ENCODE measurements at regions not wholly inside any gene's neighbourhood (a gene's known extent, or its start where the extent isn't known, plus 50 kb on each side); places are given as distances from the start of the nearest gene placed in this dataset.

GRCh38 chr2:6358546-6358945, 507.2 kb downstream of the CMPK2 start:
- ChIA-PET CTCF (no interaction called here), RAD21 (ENCODE audit: low non-redundant PET in 1 of 2, low total read pairs in 2 of 2, uncharacterized antibody in 2 of 2, unreplicated experiment in 2 of 2) (no interaction called here), POLR2A (no interaction called here)
- Histone ChIP-seq H4K20me1 (ENCODE audit: insufficient read depth) (no peaks in the 10 kb centered on the region), H3K9ac (ENCODE audit: low read length) (no peak overlapping the region), H3K9me3 (ENCODE audit: control insufficient read depth in 1 of 2, insufficient read depth in 1 of 2, low read depth in 1 of 2, low read length in 2 of 2) (no peaks in the 10 kb centered on the region; a peak in 1 of 4 replicates), H2AFZ (ENCODE audit: low read depth, low read length, poor library complexity, severe bottlenecking) (no peak overlapping the region), H3K9me2 (ENCODE audit: insufficient read depth) (no peaks in the 10 kb centered on the region), H3K36me3 (ENCODE audit: control insufficient read depth in 1 of 2, insufficient read depth in 2 of 2, low read length in 2 of 2) (no peaks in the 10 kb centered on the region), H3K27ac (ENCODE audit: low read depth, low read length) (no peak overlapping the region), H3K79me2 (ENCODE audit: insufficient read depth, low read length) (no peaks in the 10 kb centered on the region), H3K4me3 (replicated peaks in 1 of 2; ENCODE audit: low read depth in 1 of 2, low read length in 2 of 2) (no peak overlapping the region), H3K4me2 (ENCODE audit: low read length) (no peak overlapping the region), H3K4me1 (ENCODE audit: control insufficient read depth in 1 of 2, insufficient read depth in 2 of 2, low read length in 2 of 2) (no peaks in the 10 kb centered on the region), H3K27me3 (ENCODE audit: insufficient read depth, low read length) (no peaks in the 10 kb centered on the region)
- no peak for DNase-seq (ENCODE audit: low read depth, low spot score)
- intact Hi-C loops (cut with micrococcal nuclease) = no loop called here
- TF ChIP-seq ZFX (IDR thresholded peaks at IDR 0.05) (no peak), ZNF274 (IDR thresholded peaks at IDR 0.05; ENCODE audit: low read depth, low read length) (no peak), FOSL1 (IDR thresholded peaks at IDR 0.05; ENCODE audit: low read depth) (no peak), TCF7L2 (IDR thresholded peaks at IDR 0.05; ENCODE audit: borderline replicate concordance, extremely low read depth, insufficient read depth, insufficient read length) (no peak), SP1 (IDR thresholded peaks at IDR 0.05; ENCODE audit: low read depth) (no peak), POLR2AphosphoS5 (IDR thresholded peaks at IDR 0.05; ENCODE audit: low read depth, low read length) (no peak), RAD21 (IDR thresholded peaks at IDR 0.05; ENCODE audit: low read depth) (no peak), JUND (IDR thresholded peaks at IDR 0.05) (no peak), CBX3 (IDR thresholded peaks at IDR 0.05; ENCODE audit: low read depth) (no peak), EZH2phosphoT487 (IDR thresholded peaks at IDR 0.05; ENCODE audit: borderline replicate concordance) (no peak), ELF1 (IDR thresholded peaks at IDR 0.05; ENCODE audit: borderline replicate concordance, low read depth) (no peak), CEBPB (IDR thresholded peaks at IDR 0.05; ENCODE audit: low read depth) (no peak), YY1 (IDR thresholded peaks at IDR 0.05; ENCODE audit: extremely low read depth, insufficient replicate concordance, low read depth, low read length) (no peak), REST (IDR thresholded peaks at IDR 0.05; ENCODE audit: low read depth) (no peak)
- TF ChIP-seq, protein P1, sequence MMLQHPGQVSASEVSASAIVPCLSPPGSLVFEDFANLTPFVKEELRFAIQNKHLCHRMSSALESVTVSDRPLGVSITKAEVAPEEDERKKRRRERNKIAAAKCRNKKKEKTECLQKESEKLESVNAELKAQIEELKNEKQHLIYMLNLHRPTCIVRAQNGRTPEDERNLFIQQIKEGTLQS (IDR thresholded peaks at IDR 0.05) = no peak
- TF ChIP-seq, protein P2, sequence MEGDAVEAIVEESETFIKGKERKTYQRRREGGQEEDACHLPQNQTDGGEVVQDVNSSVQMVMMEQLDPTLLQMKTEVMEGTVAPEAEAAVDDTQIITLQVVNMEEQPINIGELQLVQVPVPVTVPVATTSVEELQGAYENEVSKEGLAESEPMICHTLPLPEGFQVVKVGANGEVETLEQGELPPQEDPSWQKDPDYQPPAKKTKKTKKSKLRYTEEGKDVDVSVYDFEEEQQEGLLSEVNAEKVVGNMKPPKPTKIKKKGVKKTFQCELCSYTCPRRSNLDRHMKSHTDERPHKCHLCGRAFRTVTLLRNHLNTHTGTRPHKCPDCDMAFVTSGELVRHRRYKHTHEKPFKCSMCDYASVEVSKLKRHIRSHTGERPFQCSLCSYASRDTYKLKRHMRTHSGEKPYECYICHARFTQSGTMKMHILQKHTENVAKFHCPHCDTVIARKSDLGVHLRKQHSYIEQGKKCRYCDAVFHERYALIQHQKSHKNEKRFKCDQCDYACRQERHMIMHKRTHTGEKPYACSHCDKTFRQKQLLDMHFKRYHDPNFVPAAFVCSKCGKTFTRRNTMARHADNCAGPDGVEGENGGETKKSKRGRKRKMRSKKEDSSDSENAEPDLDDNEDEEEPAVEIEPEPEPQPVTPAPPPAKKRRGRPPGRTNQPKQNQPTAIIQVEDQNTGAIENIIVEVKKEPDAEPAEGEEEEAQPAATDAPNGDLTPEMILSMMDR (IDR thresholded peaks at IDR 0.05 in 2 of 3, conservative IDR thresholded peaks at IDR 0.05 in 1 of 3; ENCODE audit: borderline replicate concordance in 1 of 3, insufficient read depth in 1 of 3, low read depth in 2 of 3, low read length in 2 of 3) = no peak
- ATAC-seq = no peak
- no TSS peak for BruUV-seq (replicated peaks)

Measured in HCT116 (cell line).